C4-2B (cell line): ENCODE measurements at regions not wholly inside any gene's neighbourhood (a gene's known extent, or its start where the extent isn't known, plus 50 kb on each side); places are given as distances from the start of the nearest gene placed in this dataset.
"Not testable (repeated sequence)": the region's sequence is repeated elsewhere in the genome, so short reads cannot be mapped to it uniquely, and the experiment has no call there.

ENCODE experiments used
- H3K27ac ChIP-seq: fragments of 450-650 bp; 2 replicates; pipeline ENCODE4 v1.5.1; 2017
- CTCF ChIP-seq: fragments of 450-650 bp; conservative IDR thresholded peaks from 2 replicates; pipeline ENCODE4 v1.5.1; 2017; ENCODE audit warnings: mild to moderate bottlenecking
- ZFX ChIP-seq: fragments of 450-650 bp; IDR thresholded peaks from 2 replicates; pipeline ENCODE4 v1.6.1; 2017

GRCh38 chr2:7559791-7560190 lies 642.6 kb downstream of the RNF144A start:
- no peak overlapping the region for H3K27ac ChIP-seq
- TF ChIP-seq CTCF (no peak), ZFX (no peak)

- TF ChIP-seq CTCF (no peak), ZFX (no peak)
- H3K27ac ChIP-seq, result no peak overlapping the region
These were observed 649.2 kb downstream of the RNF144A start for GRCh38 chr2:7566382-7566881.

- H3K27ac ChIP-seq, result not testable (repeated sequence)
These were observed 649.9 kb downstream of the RNF144A start for GRCh38 chr2:7567116-7567515.

GRCh38 chr2:7567646-7568045 lies 650.4 kb downstream of the RNF144A start:
- no peak overlapping the region for H3K27ac ChIP-seq
- TF ChIP-seq CTCF (no peak), ZFX (no peak)

- H3K27ac ChIP-seq, result no peak overlapping the region
- TF ChIP-seq ZFX (no peak), CTCF (no peak)
These were observed 653.0 kb downstream of the RNF144A start for GRCh38 chr2:7570247-7570646.

- no peak for TF ChIP-seq ZFX
- TF ChIP-seq CTCF, result no peak
These were observed 654.5 kb downstream of the RNF144A start for GRCh38 chr2:7571701-7572100.

GRCh38 chr2:7572450-7572849 lies 655.2 kb downstream of the RNF144A start:
- no peak overlapping the region for H3K27ac ChIP-seq
- TF ChIP-seq ZFX, result no peak

More at GRCh38 chr2:7571701-7572100, 654.5 kb downstream of the RNF144A start:
- no peak overlapping the region for H3K27ac ChIP-seq

- TF ChIP-seq ZFX (no peak), CTCF (no peak)
- no peak overlapping the region for H3K27ac ChIP-seq
These were observed 656.1 kb downstream of the RNF144A start for GRCh38 chr2:7573166-7573825.
